ENCODE measurements at regions not wholly inside any gene's neighbourhood (a gene's known extent, or its start where the extent isn't known, plus 50 kb on each side); places are given as distances from the start of the nearest gene placed in this dataset.

DNA sequence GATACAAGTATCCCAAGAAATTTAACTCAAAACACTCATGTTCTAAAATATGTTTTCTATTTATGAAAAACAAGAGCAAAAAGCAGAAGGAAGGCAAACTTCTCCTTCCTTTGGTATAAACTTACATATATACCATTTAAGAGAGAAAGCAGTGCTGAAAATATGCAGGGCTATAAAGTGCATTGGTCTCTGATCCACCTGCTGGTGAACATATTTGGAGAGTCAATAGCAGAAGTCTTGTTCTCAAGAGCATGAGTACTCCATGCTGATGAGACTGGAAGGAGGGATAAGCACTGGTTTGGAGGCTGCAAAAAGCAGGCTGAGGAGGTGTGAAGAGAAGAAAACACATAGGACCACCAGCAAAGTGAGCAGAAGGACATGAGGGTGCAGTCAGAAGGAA is 391.2 kb downstream of the STK39 start:
- Histone ChIP-seq H3K4me3 (no peak overlapping the region), H3K9me3 (no peaks in the 10 kb centered on the region), H3K27ac (no peak overlapping the region), H3K36me3 (no peaks in the 10 kb centered on the region), H3K27me3 (no peaks in the 10 kb centered on the region), H3K4me1 (ENCODE audit: insufficient read depth) (no peaks in the 10 kb centered on the region)
- no peak for DNase-seq
- intact Hi-C loops (cut with DNase I): no loop called here
- TF ChIP-seq EP300 (IDR thresholded peaks at IDR 0.05): no peak
- no peak for TF ChIP-seq POLR2A (IDR thresholded peaks at IDR 0.05)
- TF ChIP-seq, protein P1, sequence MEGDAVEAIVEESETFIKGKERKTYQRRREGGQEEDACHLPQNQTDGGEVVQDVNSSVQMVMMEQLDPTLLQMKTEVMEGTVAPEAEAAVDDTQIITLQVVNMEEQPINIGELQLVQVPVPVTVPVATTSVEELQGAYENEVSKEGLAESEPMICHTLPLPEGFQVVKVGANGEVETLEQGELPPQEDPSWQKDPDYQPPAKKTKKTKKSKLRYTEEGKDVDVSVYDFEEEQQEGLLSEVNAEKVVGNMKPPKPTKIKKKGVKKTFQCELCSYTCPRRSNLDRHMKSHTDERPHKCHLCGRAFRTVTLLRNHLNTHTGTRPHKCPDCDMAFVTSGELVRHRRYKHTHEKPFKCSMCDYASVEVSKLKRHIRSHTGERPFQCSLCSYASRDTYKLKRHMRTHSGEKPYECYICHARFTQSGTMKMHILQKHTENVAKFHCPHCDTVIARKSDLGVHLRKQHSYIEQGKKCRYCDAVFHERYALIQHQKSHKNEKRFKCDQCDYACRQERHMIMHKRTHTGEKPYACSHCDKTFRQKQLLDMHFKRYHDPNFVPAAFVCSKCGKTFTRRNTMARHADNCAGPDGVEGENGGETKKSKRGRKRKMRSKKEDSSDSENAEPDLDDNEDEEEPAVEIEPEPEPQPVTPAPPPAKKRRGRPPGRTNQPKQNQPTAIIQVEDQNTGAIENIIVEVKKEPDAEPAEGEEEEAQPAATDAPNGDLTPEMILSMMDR (IDR thresholded peaks at IDR 0.05): no peak

DNA sequence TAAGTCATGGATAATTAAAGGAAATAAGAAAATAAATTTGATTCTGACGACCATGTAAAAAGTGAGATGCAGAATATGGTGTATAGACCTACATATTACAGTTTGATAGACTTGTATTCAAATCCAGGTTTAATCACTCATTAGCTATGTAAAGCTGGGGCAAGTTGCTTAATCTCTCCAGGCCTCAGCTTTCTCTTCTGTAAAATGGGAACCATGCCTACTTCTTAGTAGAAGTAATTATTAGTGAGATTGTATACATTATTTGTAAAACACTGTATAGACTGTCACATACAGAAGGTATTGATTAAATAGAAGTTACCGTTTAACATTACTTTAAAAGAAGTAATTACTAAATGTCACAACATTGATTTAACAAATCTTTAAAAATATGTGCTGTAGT is 392.2 kb downstream of the STK39 start:
- H3K27ac ChIP-seq: no peak overlapping the region
- H3K27me3 ChIP-seq: no peaks in the 10 kb centered on the region
- H3K4me3 ChIP-seq: no peak overlapping the region
- intact Hi-C loops (cut with DNase I): no loop called here
- H3K36me3 ChIP-seq: no peaks in the 10 kb centered on the region
- H3K4me1 ChIP-seq (ENCODE audit: insufficient read depth): no peaks in the 10 kb centered on the region
- TF ChIP-seq EP300 (IDR thresholded peaks at IDR 0.05) (no peak), POLR2A (IDR thresholded peaks at IDR 0.05) (no peak)
- TF ChIP-seq, protein P1 (IDR thresholded peaks at IDR 0.05): no peak
- no peaks in the 10 kb centered on the region for H3K9me3 ChIP-seq
- WGBS, 3 donors: 86 to 93% (median 87%) methylated on average over 2 of the region's 2 CpGs
- no peak for DNase-seq

DNA sequence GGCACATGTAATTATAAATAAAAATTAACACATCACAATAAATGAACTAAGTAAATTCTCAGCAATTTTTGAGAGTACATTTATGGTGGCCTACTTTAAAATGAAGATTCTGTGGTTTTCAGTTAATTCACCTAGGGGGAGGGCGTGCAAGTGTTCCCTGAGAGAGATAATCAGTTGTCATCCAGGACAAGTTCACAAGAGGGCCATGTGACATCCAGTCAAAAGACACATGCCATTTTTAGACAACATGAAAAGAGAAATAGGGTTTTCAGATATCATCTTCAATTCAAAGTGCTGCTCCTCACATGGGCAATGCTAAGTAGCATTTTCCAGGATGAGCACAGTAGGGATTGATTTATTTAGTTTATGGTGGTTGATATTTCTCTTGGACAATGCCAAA is 393.7 kb downstream of the STK39 start:
- Histone ChIP-seq H3K27ac (no peak overlapping the region), H3K27me3 (no peaks in the 10 kb centered on the region), H3K9me3 (no peaks in the 10 kb centered on the region), H3K4me3 (no peak overlapping the region), H3K36me3 (no peaks in the 10 kb centered on the region), H3K4me1 (ENCODE audit: insufficient read depth) (no peaks in the 10 kb centered on the region)
- TF ChIP-seq, protein P1 (IDR thresholded peaks at IDR 0.05): no peak
- TF ChIP-seq POLR2A (IDR thresholded peaks at IDR 0.05): no peak
- TF ChIP-seq EP300 (IDR thresholded peaks at IDR 0.05): no peak
- intact Hi-C loops (cut with DNase I): no loop called here
- DNase-seq: no peak
- WGBS, 3 donors: 81 to 93% (median 91%) methylated on average over 1 of the region's 1 CpG

DNA sequence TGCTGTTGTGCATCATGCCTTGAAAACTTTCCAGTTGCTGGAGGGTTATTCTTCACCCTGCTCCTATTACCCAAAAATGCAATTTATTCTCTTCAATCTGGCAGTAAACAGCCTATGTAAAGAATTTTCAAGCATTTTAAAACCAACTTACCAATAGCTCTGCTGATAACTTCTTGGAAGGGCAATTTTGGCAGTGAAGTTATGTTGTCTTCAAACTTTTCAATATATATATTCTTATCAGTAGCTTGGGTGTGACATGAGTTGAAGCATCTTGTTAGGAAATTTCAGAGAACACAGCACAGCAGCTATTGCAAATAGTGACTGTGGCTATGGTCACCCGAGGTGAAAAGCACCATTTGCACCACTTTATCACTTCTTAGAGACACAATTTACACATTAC is 395.5 kb downstream of the STK39 start:
- TF ChIP-seq EP300 (IDR thresholded peaks at IDR 0.05) (no peak), POLR2A (IDR thresholded peaks at IDR 0.05) (no peak)
- TF ChIP-seq, protein P1 (IDR thresholded peaks at IDR 0.05): no peak
- Histone ChIP-seq H3K4me1 (ENCODE audit: insufficient read depth) (no peaks in the 10 kb centered on the region), H3K27ac (no peak overlapping the region), H3K27me3 (no peaks in the 10 kb centered on the region), H3K9me3 (no peaks in the 10 kb centered on the region), H3K36me3 (no peaks in the 10 kb centered on the region), H3K4me3 (no peak overlapping the region)
- no peak for DNase-seq
- 58 to 64% (median 59%) methylated on average over 1 of the region's 1 CpG for WGBS, 3 donors
- intact Hi-C loops (cut with DNase I): no loop called here
